Tibial nerve (tissue), 4 donors: ENCODE measurements at regions not wholly inside any gene's neighbourhood (a gene's known extent, or its start where the extent isn't known, plus 50 kb on each side); places are given as distances from the start of the nearest gene placed in this dataset.
"Not testable (repeated sequence)": the region's sequence is repeated elsewhere in the genome, so short reads cannot be mapped to it uniquely, and the experiment has no call there.

Experiments
- CTCF ChIP-seq, 5 experiments: fragments of 200-600 bp in 3 of 5; fragments of 450-650 bp in 2 of 5; sonication (generic) in 3 of 5; IDR thresholded peaks; one replicate each; pipeline ENCODE4 v1.5.1; 2016 to 2019; ENCODE audit warnings: antibody characterized with exemption in 5 of 5, mild to moderate bottlenecking in 3 of 5, moderate library complexity in 2 of 5
- EP300 ChIP-seq, 2 donors: sonication (generic); formaldehyde crosslinking; IDR thresholded peaks; one replicate each; pipeline ENCODE4 v1.6.1; 2017; ENCODE audit warnings: antibody characterized with exemption in 2 of 2, mild to moderate bottlenecking in 1 of 2
- POLR2A ChIP-seq, 2 donors: fragments of 450-650 bp; IDR thresholded peaks; one replicate each; pipeline ENCODE4 v1.6.1; 2017; ENCODE audit warnings: antibody characterized with exemption in 2 of 2, mild to moderate bottlenecking in 2 of 2, moderate library complexity in 2 of 2

DNA sequence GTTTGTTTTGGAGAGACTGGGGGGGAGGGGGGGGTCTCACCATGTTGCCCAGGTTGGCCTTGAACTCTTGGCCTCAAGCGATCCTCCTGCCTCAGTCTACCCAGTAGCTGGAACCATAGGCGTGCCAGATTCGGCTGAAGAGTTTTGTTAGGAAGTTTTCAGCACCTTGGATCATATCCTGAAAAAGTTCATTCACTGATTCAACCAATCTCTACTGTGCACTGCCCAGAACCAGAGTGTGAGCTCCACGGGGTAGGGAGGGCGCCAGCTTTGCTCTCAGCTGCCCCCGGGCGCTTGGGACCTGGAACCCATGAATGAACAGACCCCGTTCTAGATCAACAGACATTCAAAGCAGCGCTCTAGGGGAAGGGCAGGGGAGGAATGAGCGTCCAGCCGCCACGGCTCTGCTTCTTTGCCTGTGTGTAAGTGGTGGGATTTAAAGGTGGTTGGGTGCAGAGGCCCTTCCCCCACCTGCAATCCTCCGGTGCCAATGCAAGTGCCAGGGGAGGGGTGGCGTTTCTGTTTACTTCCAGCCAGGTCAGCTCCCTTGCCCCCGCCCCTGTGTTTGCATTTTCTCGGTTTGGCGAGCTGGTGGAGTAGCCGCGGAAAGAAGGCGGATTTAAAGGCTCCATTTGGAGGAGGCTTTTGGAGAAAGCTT is 176.2 kb downstream of the OR4M2 start:
- not testable (repeated sequence) for TF ChIP-seq CTCF, POLR2A, EP300 (IDR thresholded peaks at IDR 0.05)
